ENCODE measurements at regions not wholly inside any gene's neighbourhood (a gene's known extent, or its start where the extent isn't known, plus 50 kb on each side); places are given as distances from the start of the nearest gene placed in this dataset.

DNA sequence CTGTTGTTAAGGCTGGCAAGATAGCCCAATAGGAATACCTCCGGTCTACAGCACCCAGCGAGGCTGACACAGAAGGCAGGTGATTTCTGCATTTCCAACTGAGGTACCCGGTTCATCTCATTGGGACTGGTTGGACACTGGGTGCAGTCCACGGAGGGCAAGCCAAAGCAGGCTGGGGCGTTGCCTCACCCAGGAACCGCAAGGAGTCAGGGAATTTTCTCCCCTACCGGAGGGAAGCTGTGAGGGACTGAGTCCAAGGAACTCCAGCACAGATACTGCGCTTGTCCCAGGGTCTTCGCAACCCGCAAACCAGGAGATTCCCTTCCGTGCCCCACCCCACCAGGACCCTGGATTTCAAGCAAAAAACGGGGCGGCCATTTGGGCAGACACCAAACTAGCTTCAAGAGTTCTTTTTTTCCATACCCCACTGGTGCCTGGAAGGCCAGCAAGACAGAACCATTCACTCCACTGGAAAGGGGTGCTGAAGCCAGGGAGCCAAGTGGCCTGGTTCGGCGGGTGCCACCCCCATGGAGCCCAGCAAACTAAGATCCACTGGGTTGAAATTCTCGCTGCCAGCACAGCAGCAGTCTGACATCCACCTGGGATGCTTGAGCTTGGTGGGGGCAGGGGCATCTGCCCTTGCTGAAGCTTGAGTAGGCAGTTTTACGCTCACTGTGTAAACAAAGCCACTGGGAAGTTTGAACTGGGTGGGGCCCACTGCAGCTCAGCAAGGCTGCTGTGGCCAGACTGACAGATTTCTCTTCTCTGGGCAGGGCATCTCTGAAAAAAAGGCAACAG, 647.2 kb downstream of the BNC2 start:
- no peak for DNase-seq (ENCODE audit: extremely low read depth, low read depth, low spot score)

DNA sequence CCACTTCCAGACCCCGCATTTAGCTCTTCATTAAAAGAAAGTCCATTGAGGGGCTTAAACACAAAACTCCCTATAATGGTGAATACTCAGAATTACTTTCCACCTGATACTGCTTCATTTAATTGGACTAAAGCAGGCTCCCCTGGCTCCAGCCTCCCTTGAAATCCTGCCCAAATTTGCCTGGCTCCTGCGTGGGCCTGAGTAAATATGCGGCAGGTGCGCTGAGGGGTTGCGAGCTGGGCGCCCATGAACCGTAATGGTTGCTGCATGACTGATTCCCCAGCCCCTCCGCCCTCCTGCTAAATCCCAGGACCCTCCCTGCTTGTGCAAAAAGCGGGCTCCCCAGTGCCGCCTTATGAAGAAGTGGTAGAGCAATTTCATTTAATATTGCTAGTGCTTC, 639.7 kb downstream of the BNC2 start:
- no peak for DNase-seq (ENCODE audit: extremely low read depth, low read depth, low spot score)

DNA sequence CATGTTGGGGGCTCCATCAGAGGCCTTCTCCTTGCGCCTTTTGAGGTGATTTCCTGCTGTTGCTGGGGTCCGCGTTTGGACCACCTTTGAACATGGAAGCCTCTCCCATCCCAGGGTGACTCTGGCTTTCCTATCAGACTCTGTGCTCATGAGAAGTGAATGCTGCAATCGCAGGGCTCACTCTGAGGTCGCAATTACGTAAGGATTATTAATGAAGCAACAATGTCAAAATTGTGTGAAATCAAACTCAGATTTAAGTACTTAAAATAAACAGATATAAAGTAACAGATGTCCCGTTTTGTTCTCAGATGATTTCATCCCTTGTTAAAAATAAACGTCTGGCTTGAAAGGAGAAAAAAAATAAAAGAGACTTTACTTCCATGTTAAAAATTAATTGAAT, 634.2 kb downstream of the BNC2 start:
- no peak for DNase-seq (ENCODE audit: extremely low read depth, low read depth, low spot score)

DNA sequence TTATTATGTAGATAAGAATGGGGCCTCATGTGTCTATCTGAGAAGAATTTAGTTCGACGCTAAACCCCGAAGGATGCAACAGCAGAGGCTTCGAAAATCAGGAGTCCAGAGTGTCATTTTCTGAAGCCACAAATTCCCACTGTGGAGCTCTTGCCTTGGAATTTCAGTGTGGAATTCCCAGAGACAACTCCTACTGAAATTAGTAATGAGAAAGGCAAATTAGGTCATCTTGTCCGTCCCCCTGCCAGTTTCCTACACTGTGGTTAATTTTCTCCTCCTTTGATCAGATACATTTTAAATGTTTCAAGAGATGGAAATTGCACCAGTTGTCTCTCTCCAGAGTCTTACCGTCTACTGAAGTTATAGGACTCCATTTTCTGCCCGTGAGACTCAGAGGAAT, 633.6 kb downstream of the BNC2 start:
- no peak for DNase-seq (ENCODE audit: extremely low read depth, low read depth, low spot score)

DNA sequence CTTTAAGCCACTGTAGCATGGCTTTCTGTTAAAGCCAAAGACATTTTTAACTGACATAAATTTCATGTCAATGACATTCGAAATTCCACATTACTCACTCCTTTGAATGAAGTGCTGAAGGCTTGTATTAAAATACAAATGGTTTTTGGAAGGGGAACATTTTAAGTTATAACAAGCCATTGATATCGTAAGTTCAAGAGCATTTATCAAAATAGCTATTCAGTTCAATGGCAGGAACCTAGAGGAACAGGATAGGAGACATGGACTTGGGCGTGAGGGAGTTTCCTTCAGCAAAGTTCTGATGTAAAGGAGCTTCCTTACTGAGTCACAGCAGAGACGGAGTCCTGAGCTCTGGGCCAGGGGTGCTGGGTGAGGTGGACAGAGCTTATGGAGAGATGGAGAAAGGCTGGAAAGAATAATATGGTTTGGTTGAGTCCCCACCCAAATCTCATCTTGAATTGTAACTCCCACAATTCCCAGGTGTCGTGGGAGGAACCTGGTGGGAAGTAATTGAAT, 631.8 kb downstream of the BNC2 start:
- no peak for DNase-seq (ENCODE audit: extremely low read depth, low read depth, low spot score)

DNA sequence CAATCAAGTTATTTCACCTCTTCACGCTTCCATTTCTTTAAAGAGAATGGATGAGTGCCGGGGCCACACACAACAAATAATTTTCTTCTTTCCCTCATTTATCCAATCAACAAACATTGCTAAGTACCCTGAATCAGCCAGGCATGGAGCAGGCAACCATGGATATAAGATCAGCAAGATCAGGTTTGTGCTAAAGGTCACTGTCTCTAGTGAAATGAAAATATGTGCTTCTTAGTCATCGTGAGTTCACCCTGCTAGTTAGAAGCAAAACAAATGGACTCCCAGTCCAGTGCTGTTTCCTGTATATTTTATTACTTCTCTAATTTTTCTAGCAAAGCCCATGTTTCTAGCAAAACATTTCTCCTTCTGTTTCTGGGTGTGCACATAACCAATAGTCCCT, 629.2 kb downstream of the BNC2 start:
- no peak for DNase-seq (ENCODE audit: extremely low read depth, low read depth, low spot score)

DNA sequence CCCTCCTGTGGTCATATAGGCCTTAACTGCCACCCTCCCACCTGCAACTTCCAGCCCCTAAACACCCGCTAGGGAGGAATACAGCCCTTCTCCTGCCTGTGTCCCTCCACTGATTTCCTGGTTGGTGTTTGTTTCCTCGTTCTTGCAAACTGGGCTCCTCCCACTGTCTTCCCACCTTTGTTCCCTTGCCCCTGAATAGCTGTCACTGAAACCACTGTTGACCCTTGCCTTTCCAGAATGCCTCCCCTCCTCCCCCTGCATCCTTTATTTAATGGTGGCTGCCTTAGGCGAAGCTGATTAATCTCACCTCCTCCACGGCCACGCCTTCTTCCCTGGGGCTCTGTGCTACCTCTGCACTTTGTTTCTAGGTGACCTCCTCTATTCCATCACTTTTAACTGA, 626.7 kb downstream of the BNC2 start:
- DNase-seq (ENCODE audit: extremely low read depth, low read depth, low spot score), result no peak

DNA sequence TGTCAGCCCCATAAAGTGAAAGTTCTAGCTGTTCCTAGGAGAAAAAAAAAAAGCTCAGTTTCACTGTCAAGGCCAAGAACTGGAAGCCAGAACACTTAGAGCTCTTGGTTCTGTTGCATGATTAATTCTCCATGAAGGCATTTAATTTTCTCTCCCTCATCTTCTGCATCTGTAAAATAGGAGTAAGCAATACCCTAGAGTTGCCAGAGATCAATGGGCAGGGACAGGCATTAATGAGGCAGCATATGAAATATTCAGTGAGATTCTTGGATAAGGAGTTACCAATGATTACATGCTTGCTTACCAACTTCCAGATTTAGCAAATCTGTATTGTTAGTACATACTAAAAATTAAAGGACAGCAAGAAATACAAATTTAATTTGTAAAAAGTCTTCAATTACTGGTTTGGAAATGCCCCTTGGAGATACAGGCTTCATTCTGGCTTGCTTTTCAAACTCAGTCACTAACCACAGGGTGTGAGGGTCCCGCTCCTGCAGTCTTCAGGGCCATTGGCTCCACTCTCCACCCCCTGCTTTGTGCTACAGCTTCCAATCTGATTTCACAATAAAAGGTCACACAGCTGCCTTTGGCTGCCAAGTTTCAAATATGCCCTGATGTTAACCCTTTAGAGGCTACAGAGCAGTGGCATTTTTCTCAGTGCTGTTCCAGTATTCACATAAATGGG, 624.6 kb downstream of the BNC2 start:
- DNase-seq (ENCODE audit: extremely low read depth, low read depth, low spot score), result no peak

DNA sequence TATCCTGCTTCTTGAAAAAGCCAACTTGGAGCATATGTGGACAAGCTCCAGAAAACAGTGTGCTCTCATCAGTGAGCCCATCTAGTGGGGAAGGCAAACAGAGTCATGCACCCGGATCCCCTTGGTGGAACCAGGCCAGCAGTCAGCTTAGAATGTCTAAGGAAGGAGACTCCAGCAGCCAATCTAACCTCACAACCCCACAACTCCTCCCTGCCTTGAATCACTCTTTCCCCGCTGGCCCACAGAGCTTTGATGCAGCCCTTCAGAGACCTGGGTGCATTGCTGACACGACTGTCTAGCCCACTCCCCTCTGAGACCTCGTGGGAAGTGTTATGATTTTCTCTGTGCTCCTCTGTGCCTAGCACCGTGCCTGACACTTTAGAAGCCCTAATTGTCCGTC, 623.7 kb downstream of the BNC2 start:
- no peak for DNase-seq (ENCODE audit: extremely low read depth, low read depth, low spot score)

DNA sequence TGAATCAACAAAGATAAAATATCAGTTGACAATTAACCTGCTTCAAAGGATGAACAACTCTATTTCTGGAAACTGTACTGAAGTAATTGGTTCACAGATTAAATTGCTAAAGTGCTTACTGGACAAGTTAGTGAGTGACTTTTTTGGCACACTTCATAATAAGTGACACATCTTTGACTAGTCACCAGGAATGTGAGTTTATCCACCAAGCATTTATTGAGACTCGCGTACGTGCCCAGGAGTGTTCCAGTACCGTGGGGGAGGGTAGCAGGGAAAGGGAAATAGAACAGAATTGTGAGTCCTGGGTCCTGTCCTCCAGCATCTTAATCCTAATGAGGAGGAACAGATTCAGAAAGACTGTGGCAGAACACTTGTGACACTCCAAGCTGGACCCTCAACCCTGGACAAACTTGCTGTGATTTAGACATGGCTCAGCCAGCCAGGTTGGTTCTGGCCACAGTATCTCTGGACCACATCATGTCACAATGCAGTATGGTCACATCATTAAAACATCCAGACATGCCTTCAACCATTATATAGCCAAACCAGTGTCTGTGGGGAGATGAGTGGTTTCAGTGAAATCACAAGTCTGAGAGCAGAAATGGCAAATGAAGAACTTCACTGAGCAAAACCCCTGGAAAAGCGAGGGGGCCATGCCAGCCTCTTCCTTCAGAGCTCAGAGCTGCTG, 623.1 kb downstream of the BNC2 start:
- no peak for DNase-seq (ENCODE audit: extremely low read depth, low read depth, low spot score)

DNA sequence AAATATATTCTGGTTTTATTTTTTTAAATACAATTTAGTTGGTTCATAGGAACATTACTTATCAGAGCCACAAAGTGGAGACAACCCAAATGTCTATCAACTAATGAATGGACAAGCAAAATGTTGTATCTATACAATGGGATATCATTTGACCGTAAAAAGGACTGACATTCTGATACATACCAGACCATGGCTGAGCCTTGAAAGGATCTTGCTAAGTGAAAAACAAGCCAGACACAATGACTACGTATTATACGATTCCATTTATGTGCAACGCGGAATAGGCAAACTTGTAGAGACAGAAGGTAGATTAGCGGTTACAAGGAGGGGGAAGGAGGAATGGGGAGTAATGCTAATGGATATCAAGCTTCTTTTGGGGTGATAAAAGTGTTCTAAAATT, 621.6 kb downstream of the BNC2 start:
- DNase-seq (ENCODE audit: extremely low read depth, low read depth, low spot score), result no peak

DNA sequence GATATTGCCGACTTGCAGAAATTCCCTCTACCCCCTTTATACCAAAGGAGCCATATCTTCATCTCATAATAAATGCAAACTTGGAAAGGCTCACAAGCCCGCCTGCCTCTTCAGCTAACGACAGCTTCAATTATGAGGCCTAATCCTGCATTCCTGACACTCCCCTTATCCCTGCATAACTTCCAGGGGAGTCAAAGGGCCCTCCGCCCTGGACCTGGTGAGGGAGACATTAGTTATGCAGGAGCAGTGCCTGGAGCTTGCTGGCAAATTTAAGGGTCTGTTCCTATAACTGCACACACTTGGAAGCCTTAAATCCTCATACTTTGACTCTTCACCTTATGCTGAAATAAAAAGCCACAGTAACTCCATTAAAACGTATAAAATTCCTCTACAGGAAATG, 617.9 kb downstream of the BNC2 start:
- no peak for DNase-seq (ENCODE audit: extremely low read depth, low read depth, low spot score)

DNA sequence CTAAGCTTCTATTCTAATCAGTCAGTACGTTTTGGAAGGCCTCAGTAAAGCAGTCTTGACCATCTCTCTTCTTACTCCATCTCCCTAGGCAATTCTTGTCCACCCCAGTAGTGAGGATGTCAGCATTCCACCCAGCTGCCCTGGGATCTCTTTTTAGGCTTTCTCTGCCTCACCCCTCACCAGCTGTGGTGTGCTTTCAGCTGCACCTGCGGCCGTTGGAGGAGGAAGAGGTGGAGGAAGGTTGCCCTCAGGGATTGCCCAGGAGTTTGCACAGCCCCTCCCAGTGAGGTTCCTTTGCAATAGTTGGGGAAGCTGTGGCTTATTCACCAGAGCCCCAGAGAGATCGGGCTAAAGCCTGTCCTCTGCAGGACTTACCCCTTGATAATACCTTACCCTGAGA, 615.8 kb downstream of the BNC2 start:
- no peak for DNase-seq (ENCODE audit: extremely low read depth, low read depth, low spot score)

DNA sequence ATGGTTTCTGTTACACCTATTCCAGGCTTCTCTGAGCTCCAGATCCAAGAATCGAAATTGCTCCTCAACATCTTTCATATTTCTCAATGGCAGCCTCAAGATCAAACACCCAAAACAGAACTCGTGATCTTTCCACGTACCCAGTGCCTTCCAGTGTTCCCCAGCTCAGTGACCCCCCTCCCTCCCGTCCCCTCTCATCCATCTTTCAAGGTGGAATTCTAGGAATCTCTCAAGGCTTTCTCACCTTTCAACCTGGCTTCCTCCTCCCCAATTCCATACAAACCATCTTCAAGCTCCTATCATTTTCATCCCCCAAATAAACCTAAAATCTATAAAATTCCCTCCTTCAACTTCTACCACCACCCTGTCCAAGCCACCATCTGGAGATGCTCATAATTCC, 615.3 kb downstream of the BNC2 start:
- no peak for DNase-seq (ENCODE audit: extremely low read depth, low read depth, low spot score)

DNA sequence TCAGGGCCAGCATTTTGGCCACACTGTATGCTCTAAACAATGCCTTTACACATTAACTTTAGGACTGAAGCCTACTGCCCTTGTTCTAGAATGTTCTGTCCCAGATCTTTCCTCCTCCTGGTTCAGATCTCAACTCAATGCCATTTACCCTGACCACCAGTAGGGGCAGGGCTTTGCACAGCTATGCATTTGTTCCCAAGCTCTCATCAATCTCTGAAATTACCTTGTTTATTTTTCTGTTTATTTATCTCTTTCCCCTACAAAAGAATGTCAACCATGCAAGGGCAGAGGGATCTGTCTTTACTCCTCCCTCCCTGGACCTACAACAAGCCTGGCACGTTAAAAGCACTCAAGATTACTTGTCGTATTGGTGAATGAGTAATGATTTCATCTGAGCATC, 612.9 kb downstream of the BNC2 start:
- peak; percentile 7 for DNase-seq (ENCODE audit: extremely low read depth, low read depth, low spot score)

DNA sequence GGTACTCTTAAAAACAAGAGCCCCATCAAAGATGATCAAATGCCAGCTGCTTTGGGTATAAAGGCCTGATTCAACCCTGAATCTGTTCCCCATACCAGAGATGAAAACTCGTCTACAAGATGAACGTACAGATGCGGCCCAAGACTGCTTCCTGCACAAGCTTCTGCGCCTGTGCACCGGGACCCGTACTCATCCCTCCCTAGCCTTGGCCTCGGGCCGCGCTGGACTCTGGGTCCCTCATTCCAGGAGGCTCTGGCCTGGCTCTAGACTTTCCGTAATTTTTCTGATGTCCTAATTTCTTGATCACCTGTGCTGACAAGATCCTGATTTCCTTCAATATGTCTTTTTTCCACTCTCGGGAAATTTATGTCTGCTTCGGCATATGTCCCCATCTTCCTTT, 612.3 kb downstream of the BNC2 start:
- no peak for DNase-seq (ENCODE audit: extremely low read depth, low read depth, low spot score)

DNA sequence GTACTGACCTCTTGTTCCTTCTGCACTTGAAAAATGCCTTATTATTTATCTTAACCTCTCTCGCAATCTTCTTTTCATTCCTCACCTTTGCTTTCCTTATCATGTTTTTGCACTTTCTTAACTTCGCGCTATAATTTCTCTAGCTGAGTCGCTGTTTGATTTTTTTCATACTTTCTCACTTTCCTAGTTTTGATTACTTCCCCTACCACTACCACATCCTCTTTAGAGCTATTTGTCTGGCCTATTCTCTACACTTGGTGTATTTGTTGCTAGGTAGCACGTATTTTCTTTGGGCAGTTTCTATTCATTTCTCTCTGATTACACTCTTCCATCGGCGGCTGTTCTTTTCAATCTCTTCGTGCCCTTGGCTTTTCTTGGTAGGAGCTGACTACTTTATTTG, 611.8 kb downstream of the BNC2 start:
- DNase-seq (ENCODE audit: extremely low read depth, low read depth, low spot score), result no peak

DNA sequence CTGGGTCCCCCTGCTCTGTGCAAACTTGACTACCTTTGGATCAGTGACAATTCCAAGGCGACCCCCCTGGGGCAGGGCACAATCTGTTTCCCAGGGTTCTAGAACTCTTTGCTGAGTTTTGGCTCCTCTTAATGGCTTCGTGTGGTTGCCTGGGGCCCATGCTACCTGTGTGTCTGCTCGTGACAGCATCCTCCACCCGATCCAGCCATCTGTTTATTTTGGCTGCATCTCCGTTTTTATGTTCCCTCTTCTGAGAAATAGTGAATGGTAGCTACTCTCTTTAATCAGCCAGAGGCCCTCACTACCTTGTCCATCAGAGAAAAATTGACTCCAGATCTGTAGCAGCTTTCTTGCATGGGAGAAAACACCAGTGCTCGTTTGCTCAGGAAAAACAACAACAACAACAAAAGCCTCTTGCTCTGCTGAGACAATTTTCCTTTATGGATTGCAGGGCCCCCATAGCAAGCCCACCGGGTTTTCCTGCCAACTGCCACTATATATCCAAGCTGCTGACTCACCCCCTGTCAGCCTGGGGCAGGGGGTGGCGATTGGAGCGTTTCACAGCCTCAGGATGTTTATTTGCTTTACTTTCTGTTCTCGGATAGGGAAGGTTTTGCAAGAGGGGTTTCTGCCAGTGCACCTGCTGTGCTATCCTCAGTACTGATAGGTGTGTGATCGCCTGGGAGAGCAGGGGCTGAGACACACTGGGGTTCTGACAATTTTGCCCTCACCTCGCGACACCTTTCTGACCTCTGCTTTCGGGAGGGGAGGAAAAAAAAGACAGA, 607.8 kb downstream of the BNC2 start:
- no peak for DNase-seq (ENCODE audit: extremely low read depth, low read depth, low spot score)

DNA sequence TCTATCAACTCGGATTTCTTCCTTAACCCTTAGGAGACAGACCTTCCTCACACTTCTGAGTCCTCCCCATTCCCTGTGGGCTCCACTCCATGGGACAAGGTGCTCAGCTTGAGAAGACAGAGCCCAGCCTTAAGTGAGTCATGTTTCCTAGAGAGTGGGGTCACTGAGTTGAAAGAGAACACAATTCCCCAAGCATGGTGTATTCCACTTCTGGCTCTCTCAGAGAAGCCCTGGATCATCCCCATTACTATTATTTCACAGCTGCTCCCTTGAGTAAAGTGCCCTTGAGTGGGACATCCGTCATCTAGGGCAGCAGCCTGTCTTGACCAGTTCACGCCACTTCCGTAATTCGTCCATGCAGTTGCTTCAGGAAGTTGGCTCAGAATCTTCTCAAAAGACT, 604.8 kb downstream of the BNC2 start:
- DNase-seq (ENCODE audit: extremely low read depth, low read depth, low spot score), result no peak

DNA sequence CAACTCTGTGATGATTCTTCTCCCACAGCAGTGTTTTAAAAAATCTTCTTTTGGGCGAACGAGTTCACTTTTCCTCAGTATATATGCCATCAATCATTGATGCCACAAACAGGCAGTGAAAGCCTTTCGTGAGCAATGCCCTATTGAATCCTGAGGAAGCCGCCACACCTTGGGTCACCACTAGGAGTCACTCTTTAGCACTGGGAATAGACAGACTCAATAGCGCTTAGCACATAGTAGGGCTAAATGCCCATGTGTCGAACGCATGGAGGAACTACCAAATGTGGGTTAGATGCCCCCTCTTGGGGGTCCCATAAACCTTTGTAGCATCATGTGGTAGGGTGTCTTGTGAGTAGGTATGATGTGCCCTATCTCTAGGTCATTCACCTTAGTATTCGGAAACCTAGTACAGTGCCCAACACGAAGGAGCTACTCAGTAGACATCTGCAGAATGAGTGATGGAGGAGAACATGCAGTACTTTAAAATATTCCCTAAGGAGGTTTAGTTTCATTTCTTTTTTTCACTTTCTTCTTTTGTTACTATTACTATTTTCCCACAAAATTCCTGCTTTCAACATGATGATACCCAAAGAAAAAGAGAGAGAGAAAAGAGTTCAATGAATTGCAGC, 603.7 kb downstream of the BNC2 start:
- DNase-seq (ENCODE audit: extremely low read depth, low read depth, low spot score), result no peak

All from glomerular endothelial cell (primary cell).